ENCODE measurements at regions not wholly inside any gene's neighbourhood (a gene's known extent, or its start where the extent isn't known, plus 50 kb on each side); places are given as distances from the start of the nearest gene placed in this dataset.
"Not testable (repeated sequence)": the region's sequence is repeated elsewhere in the genome, so short reads cannot be mapped to it uniquely, and the experiment has no call there.

DNA sequence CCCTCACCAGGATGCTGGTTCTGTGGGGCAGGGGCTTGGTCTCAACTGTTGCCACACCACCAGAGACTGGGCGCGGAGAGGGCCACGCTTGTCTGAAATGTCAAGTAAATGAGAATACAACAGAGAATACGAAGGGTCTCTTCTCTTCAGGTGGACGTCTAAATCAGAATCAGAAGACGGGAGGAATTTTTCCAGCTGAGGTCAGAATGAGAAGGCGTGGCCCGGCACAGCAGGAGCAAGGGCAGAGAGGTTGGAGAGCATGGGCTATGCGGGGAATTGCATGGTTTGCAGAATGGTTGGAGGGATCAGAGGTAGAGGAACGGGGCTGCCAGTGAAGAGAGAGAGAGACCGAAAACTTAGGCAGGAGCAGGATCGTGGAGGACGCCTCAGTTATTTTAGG, 337.9 kb downstream of the QKI start:
- POLR2A ChIA-PET: no interaction called here
- H3K27ac ChIP-seq (ENCODE audit: low read depth, low read length): no peak overlapping the region
- H3K4me3 Mint-ChIP-seq: peak overlapping the region in 2 of 10 donors; percentile 6 to 25
- H3K9me3 ChIP-seq (ENCODE audit: control insufficient read depth in 2 of 3, low read length in 3 of 3): no peaks in the 10 kb centered on the region
- H3K36me3 Mint-ChIP-seq: peaks cover 0 to 8% (median 4%) of the 10 kb centered on the region in 5 donors
- H3K27me3 ChIP-seq (ENCODE audit: control insufficient read depth in 2 of 2, insufficient read depth in 2 of 2, low read length in 2 of 2): peaks cover 0 to 3% of the 10 kb centered on the region in 2 donors
- H3K27ac Mint-ChIP-seq: no peak overlapping the region
- no peaks in the 10 kb centered on the region for H3K36me3 ChIP-seq (ENCODE audit: control insufficient read depth in 2 of 3, insufficient read depth in 3 of 3, low read length in 3 of 3)
- intact Hi-C loops (cut with micrococcal nuclease): loop anchor here in 1 of 2 donors (10.0 kb wide), 1 partner anchor 338 kb away; the partner anchor contains the start of gene QKI
- DNase-seq (no peak), ATAC-seq (no peak)
- peaks cover 0 to 14% (median 6%) of the 10 kb centered on the region in 11 donors for H3K9me3 Mint-ChIP-seq
- CTCF ChIA-PET: no interaction called here
- no peaks in the 10 kb centered on the region for H3K4me1 ChIP-seq (ENCODE audit: control insufficient read depth in 2 of 2, insufficient read depth in 2 of 2, low read length in 2 of 2)
- peaks cover 0 to 26% (median 11%) of the 10 kb centered on the region in 7 donors for H3K4me1 Mint-ChIP-seq
- no peak overlapping the region for H3K4me3 ChIP-seq (ENCODE audit: low read length)
- H3K27me3 Mint-ChIP-seq: peaks cover 7 to 30% (median 21%) of the 10 kb centered on the region in 5 donors

DNA sequence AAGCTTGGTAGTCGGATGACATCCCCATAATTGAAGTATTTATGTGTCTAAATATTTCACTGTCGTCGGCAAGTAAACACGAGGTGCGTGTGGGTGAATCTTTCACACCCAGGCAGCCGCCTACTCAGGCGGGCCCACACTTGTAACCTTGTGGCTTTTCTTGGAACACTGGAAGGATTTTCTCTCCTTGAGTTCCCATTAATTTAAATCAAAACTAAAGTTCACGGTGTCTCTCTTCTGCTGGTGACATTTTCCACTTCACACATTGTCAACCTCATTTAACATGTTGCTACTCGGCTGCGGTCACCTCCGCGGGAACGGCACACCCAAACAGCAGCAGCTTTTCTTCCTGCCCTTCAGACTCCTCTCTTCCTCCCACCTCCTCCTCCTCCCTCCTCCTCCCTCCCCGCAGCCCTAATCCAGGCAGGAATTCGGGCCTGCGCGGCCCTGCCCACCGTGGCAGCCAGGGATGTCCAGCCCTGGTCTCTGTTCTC, 336.6 kb downstream of the QKI start:
- Mint-ChIP-seq H3K9me3 (peaks cover 0 to 14% (median 6%) of the 10 kb centered on the region in 11 donors), H3K4me1 (peaks cover 0 to 26% (median 11%) of the 10 kb centered on the region in 7 donors), H3K36me3 (peaks cover 0 to 8% (median 4%) of the 10 kb centered on the region in 5 donors), H3K4me3 (peak overlapping the region in 3 of 10 donors; percentile 26 to 52 (median 34)), H3K27ac (peak overlapping the region in 6 of 9 donors; percentile 22 to 91 (median 54)), H3K27me3 (peaks cover 12 to 36% (median 25%) of the 10 kb centered on the region in 5 donors)
- CTCF ChIA-PET: no interaction called here
- POLR2A ChIA-PET: no interaction called here
- Histone ChIP-seq H3K4me1 (ENCODE audit: control insufficient read depth in 2 of 2, insufficient read depth in 2 of 2, low read length in 2 of 2) (no peaks in the 10 kb centered on the region), H3K36me3 (ENCODE audit: control insufficient read depth in 2 of 3, insufficient read depth in 3 of 3, low read length in 3 of 3) (no peaks in the 10 kb centered on the region), H3K4me3 (ENCODE audit: low read length) (no peak overlapping the region), H3K27me3 (ENCODE audit: control insufficient read depth in 2 of 2, insufficient read depth in 2 of 2, low read length in 2 of 2) (peaks cover 0 to 3% of the 10 kb centered on the region in 2 donors), H3K27ac (ENCODE audit: low read depth, low read length) (no peak overlapping the region), H3K9me3 (ENCODE audit: control insufficient read depth in 2 of 3, low read length in 3 of 3) (no peaks in the 10 kb centered on the region)
- intact Hi-C loops (cut with micrococcal nuclease): loop anchor here in 1 of 2 donors (10.0 kb wide), 1 partner anchor 336 kb away; the partner anchor contains the start of gene QKI
- DNase-seq (peak in 2 of 9 donors; percentile 8 to 30), ATAC-seq (peak; percentile 12)

DNA sequence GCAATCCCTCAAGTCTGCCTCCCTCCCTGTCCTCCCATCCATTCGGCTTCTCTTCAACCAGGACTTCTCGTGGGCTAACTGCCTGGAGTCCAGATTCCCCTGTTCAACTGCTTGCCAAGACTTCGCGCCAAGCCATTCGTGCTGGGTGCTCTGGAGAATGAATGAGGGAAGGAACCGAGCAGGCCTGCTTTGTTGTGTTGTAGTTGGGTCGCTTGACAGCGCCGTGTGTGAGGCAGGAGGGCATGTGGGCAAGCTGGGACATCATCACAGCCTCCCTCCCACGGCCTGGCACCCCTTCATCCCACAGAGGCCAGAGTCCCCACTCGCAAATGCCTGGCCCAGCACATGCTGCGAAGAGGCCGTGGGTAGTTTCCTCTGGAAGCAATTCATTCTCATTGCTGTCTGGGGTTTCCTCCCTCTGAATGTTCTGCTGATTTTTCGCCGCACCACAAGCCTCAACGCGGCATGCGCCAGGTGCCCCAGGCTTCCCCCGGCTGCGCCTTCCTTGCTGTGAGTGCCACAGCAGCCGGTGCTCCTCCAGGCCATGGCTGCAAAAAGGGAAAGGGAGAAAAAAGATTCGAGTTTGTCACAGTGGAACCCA, 336.0 kb downstream of the QKI start:
- Mint-ChIP-seq H3K4me3 (peak overlapping the region in 4 of 10 donors; percentile 15 to 52 (median 30)), H3K9me3 (peaks cover 0 to 11% (median 5%) of the 10 kb centered on the region in 11 donors), H3K4me1 (peaks cover 0 to 26% (median 9%) of the 10 kb centered on the region in 7 donors), H3K27ac (peak overlapping the region in 7 of 9 donors; percentile 22 to 91 (median 44)), H3K27me3 (peaks cover 12 to 41% (median 25%) of the 10 kb centered on the region in 5 donors), H3K36me3 (peaks cover 0 to 8% (median 4%) of the 10 kb centered on the region in 5 donors)
- ATAC-seq: no peak
- Histone ChIP-seq H3K36me3 (ENCODE audit: control insufficient read depth in 2 of 3, insufficient read depth in 3 of 3, low read length in 3 of 3) (no peaks in the 10 kb centered on the region), H3K27me3 (ENCODE audit: control insufficient read depth in 2 of 2, insufficient read depth in 2 of 2, low read length in 2 of 2) (peaks cover 0 to 3% of the 10 kb centered on the region in 2 donors), H3K4me3 (ENCODE audit: low read length) (no peak overlapping the region), H3K4me1 (ENCODE audit: control insufficient read depth in 2 of 2, insufficient read depth in 2 of 2, low read length in 2 of 2) (no peaks in the 10 kb centered on the region), H3K27ac (ENCODE audit: low read depth, low read length) (no peak overlapping the region), H3K9me3 (ENCODE audit: control insufficient read depth in 2 of 3, low read length in 3 of 3) (no peaks in the 10 kb centered on the region)
- ChIA-PET CTCF (no interaction called here), POLR2A (no interaction called here)
- intact Hi-C loops (cut with micrococcal nuclease): loop anchor here in 1 of 2 donors (10.0 kb wide), 1 partner anchor 336 kb away; the partner anchor contains the start of gene QKI
- peak in 1 of 9 donors; percentile 4 for DNase-seq

DNA sequence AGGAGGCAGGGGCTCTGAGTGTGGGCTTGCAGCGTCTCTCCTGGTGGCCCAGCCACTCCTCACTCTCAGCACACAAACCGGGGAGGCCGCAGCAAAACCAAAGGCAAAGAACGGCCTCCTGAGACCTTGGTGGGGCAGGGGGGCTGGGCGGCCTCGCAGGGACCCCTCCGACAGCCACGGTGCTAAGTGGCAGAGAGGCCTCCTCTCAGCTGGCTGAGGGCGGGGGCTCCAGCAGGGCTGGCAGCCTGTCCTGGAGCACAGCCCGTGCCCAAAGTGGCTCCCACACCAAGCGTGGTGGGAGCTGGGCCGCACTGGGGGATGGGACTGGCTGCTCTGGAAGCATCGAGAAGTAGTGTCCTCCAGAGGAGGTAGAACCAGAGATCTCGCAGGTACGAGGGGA, 334.4 kb downstream of the QKI start:
- H3K27ac ChIP-seq (ENCODE audit: low read depth, low read length): no peak overlapping the region
- H3K9me3 ChIP-seq (ENCODE audit: control insufficient read depth in 2 of 3, low read length in 3 of 3): no peaks in the 10 kb centered on the region
- intact Hi-C loops (cut with micrococcal nuclease): no loop called here
- no peak for DNase-seq
- no peak for ATAC-seq
- no peak overlapping the region for H3K4me3 Mint-ChIP-seq
- H3K27ac Mint-ChIP-seq: no peak overlapping the region
- peaks cover 0 to 6% (median 0%) of the 10 kb centered on the region in 11 donors for H3K9me3 Mint-ChIP-seq
- peaks cover 0 to 4% (median 0%) of the 10 kb centered on the region in 5 donors for H3K36me3 Mint-ChIP-seq
- no peaks in the 10 kb centered on the region for H3K36me3 ChIP-seq (ENCODE audit: control insufficient read depth in 2 of 3, insufficient read depth in 3 of 3, low read length in 3 of 3)
- POLR2A ChIA-PET: no interaction called here
- H3K27me3 ChIP-seq (ENCODE audit: control insufficient read depth in 2 of 2, insufficient read depth in 2 of 2, low read length in 2 of 2): peaks cover 0 to 3% of the 10 kb centered on the region in 2 donors
- H3K4me3 ChIP-seq (ENCODE audit: low read length): no peak overlapping the region
- H3K4me1 ChIP-seq (ENCODE audit: control insufficient read depth in 2 of 2, insufficient read depth in 2 of 2, low read length in 2 of 2): no peaks in the 10 kb centered on the region
- H3K27me3 Mint-ChIP-seq: peaks cover 10 to 46% (median 27%) of the 10 kb centered on the region in 5 donors
- peaks cover 0 to 26% (median 5%) of the 10 kb centered on the region in 7 donors for H3K4me1 Mint-ChIP-seq
- CTCF ChIA-PET: no interaction called here

DNA sequence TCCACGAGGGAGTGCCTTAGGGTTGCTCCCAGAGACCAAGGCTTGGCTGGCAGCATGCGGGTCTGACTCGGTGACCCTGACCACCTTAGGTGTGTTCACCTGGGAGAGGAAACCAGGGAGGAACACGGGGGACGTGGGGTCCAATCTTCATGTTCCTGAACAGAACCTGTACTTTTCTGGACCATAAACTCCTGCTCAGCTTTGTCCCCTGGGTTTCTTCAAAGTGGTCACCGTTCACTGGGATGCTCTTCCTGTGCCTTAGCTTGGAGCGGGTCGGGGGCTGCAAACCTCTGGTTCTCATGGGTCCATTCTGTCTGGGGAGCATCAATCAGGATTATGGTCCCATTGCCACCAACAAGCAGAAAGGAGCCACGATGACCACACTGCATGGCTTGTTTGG, 333.5 kb downstream of the QKI start:
- Mint-ChIP-seq H3K4me1 (peaks cover 0 to 26% (median 5%) of the 10 kb centered on the region in 7 donors), H3K27me3 (peaks cover 10 to 46% (median 27%) of the 10 kb centered on the region in 5 donors), H3K9me3 (peaks cover 0 to 6% (median 0%) of the 10 kb centered on the region in 11 donors), H3K36me3 (peaks cover 0 to 4% (median 0%) of the 10 kb centered on the region in 5 donors), H3K4me3 (no peak overlapping the region), H3K27ac (no peak overlapping the region)
- ATAC-seq: no peak
- H3K27ac ChIP-seq (ENCODE audit: low read depth, low read length): no peak overlapping the region
- H3K36me3 ChIP-seq (ENCODE audit: control insufficient read depth in 2 of 3, insufficient read depth in 3 of 3, low read length in 3 of 3): no peaks in the 10 kb centered on the region
- H3K9me3 ChIP-seq (ENCODE audit: control insufficient read depth in 2 of 3, low read length in 3 of 3): no peaks in the 10 kb centered on the region
- CTCF ChIA-PET: no interaction called here
- no peak for DNase-seq
- intact Hi-C loops (cut with micrococcal nuclease): no loop called here
- H3K4me1 ChIP-seq (ENCODE audit: control insufficient read depth in 2 of 2, insufficient read depth in 2 of 2, low read length in 2 of 2): no peaks in the 10 kb centered on the region
- POLR2A ChIA-PET: no interaction called here
- peaks cover 0 to 3% of the 10 kb centered on the region in 2 donors for H3K27me3 ChIP-seq (ENCODE audit: control insufficient read depth in 2 of 2, insufficient read depth in 2 of 2, low read length in 2 of 2)
- no peak overlapping the region for H3K4me3 ChIP-seq (ENCODE audit: low read length)

DNA sequence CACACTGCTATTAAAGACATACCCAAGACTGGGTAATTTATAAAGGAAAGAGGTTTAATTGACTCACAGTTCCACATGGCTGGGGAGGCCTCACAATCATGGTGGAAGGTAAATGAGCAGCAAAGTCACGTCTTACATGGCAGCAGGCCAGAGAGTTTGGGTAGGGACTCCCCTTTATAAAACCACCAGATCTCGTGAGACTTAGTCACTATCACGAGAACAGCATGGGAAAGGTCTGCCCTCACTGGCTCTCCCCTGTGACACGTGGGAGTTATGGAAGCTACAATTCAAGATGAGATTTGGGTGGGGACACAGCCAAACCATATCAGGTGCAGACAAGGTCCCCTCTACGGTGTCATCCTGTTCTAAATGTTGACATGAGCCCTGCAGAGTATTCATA, 332.5 kb downstream of the QKI start:
- intact Hi-C loops (cut with micrococcal nuclease); H3K9me3 ChIP-seq (ENCODE audit: control insufficient read depth in 2 of 3, low read length in 3 of 3): not testable (repeated sequence)

More for the DNA sequence above, 332.5 kb downstream of the QKI start:
- H3K9me3 Mint-ChIP-seq; DNase-seq; CTCF ChIA-PET; H3K4me3 ChIP-seq (ENCODE audit: low read length); H3K36me3 ChIP-seq (ENCODE audit: control insufficient read depth in 2 of 3, insufficient read depth in 3 of 3, low read length in 3 of 3); ATAC-seq; H3K4me1 ChIP-seq (ENCODE audit: control insufficient read depth in 2 of 2, insufficient read depth in 2 of 2, low read length in 2 of 2); H3K4me3 Mint-ChIP-seq; H3K27me3 ChIP-seq (ENCODE audit: control insufficient read depth in 2 of 2, insufficient read depth in 2 of 2, low read length in 2 of 2); POLR2A ChIA-PET; H3K27ac Mint-ChIP-seq; H3K36me3 Mint-ChIP-seq; H3K27ac ChIP-seq (ENCODE audit: low read depth, low read length): not testable (repeated sequence)
- Mint-ChIP-seq H3K4me1 (peaks cover 0 to 23% (median 5%) of the 10 kb centered on the region in 7 donors), H3K27me3 (peaks cover 13 to 40% (median 27%) of the 10 kb centered on the region in 5 donors)
